ENCODE measurements at regions not wholly inside any gene's neighbourhood (a gene's known extent, or its start where the extent isn't known, plus 50 kb on each side); places are given as distances from the start of the nearest gene placed in this dataset.

GRCh38 chr7:71021131-71021530 lies 110.8 kb upstream of the GALNT17 start:
- Mint-ChIP-seq H3K27me3 (peaks cover 3% of the 10 kb centered on the region), H3K4me1 (ENCODE audit: low read depth) (no peaks in the 10 kb centered on the region), H3K4me3 (ENCODE audit: low read depth) (no peak overlapping the region), H3K27ac (no peak overlapping the region), H3K9me3 (ENCODE audit: low read depth) (no peaks in the 10 kb centered on the region), H3K36me3 (ENCODE audit: insufficient read depth) (no peaks in the 10 kb centered on the region)
- no peak for TF ChIP-seq CTCF (IDR thresholded peaks at IDR 0.05; ENCODE audit: unreplicated experiment)
- DNase-seq (ENCODE audit: low spot score, unreplicated experiment): no peak

- no peak overlapping the region for H3K27ac Mint-ChIP-seq
- TF ChIP-seq CTCF (IDR thresholded peaks at IDR 0.05; ENCODE audit: unreplicated experiment): no peak
- no peaks in the 10 kb centered on the region for H3K36me3 Mint-ChIP-seq (ENCODE audit: insufficient read depth)
- H3K4me3 Mint-ChIP-seq (ENCODE audit: low read depth): no peak overlapping the region
- no peaks in the 10 kb centered on the region for H3K27me3 Mint-ChIP-seq
- DNase-seq (ENCODE audit: low spot score, unreplicated experiment): no peak
- H3K9me3 Mint-ChIP-seq (ENCODE audit: low read depth): no peaks in the 10 kb centered on the region
- H3K4me1 Mint-ChIP-seq (ENCODE audit: low read depth): no peaks in the 10 kb centered on the region
These were observed 105.3 kb upstream of the GALNT17 start for GRCh38 chr7:71026680-71027079.

GRCh38 chr7:71034243-71034642 lies 97.7 kb upstream of the GALNT17 start:
- H3K4me1 Mint-ChIP-seq (ENCODE audit: low read depth): no peaks in the 10 kb centered on the region
- H3K4me3 Mint-ChIP-seq (ENCODE audit: low read depth): no peak overlapping the region
- DNase-seq (ENCODE audit: low spot score, unreplicated experiment): no peak
- no peak for TF ChIP-seq CTCF (IDR thresholded peaks at IDR 0.05; ENCODE audit: unreplicated experiment)
- no peak overlapping the region for H3K27ac Mint-ChIP-seq
- no peaks in the 10 kb centered on the region for H3K36me3 Mint-ChIP-seq (ENCODE audit: insufficient read depth)
- no peaks in the 10 kb centered on the region for H3K9me3 Mint-ChIP-seq (ENCODE audit: low read depth)
- no peaks in the 10 kb centered on the region for H3K27me3 Mint-ChIP-seq

- H3K27ac Mint-ChIP-seq: no peak overlapping the region
- H3K4me3 Mint-ChIP-seq (ENCODE audit: low read depth): no peak overlapping the region
- DNase-seq (ENCODE audit: low spot score, unreplicated experiment): no peak
- H3K27me3 Mint-ChIP-seq: no peaks in the 10 kb centered on the region
- H3K36me3 Mint-ChIP-seq (ENCODE audit: insufficient read depth): no peaks in the 10 kb centered on the region
- no peaks in the 10 kb centered on the region for H3K9me3 Mint-ChIP-seq (ENCODE audit: low read depth)
- no peak for TF ChIP-seq CTCF (IDR thresholded peaks at IDR 0.05; ENCODE audit: unreplicated experiment)
- no peaks in the 10 kb centered on the region for H3K4me1 Mint-ChIP-seq (ENCODE audit: low read depth)
These were observed 89.4 kb upstream of the GALNT17 start for GRCh38 chr7:71042591-71042990.

- no peak for DNase-seq (ENCODE audit: low spot score, unreplicated experiment)
- Mint-ChIP-seq H3K36me3 (ENCODE audit: insufficient read depth) (no peaks in the 10 kb centered on the region), H3K9me3 (ENCODE audit: low read depth) (peaks cover 22% of the 10 kb centered on the region), H3K27ac (no peak overlapping the region), H3K4me3 (ENCODE audit: low read depth) (no peak overlapping the region), H3K4me1 (ENCODE audit: low read depth) (no peaks in the 10 kb centered on the region), H3K27me3 (no peaks in the 10 kb centered on the region)
- TF ChIP-seq CTCF (IDR thresholded peaks at IDR 0.05; ENCODE audit: unreplicated experiment): no peak
These were observed 81.5 kb upstream of the GALNT17 start for GRCh38 chr7:71050492-71050891.
